ENCODE measurements at regions not wholly inside any gene's neighbourhood (a gene's known extent, or its start where the extent isn't known, plus 50 kb on each side); places are given as distances from the start of the nearest gene placed in this dataset.

DNA sequence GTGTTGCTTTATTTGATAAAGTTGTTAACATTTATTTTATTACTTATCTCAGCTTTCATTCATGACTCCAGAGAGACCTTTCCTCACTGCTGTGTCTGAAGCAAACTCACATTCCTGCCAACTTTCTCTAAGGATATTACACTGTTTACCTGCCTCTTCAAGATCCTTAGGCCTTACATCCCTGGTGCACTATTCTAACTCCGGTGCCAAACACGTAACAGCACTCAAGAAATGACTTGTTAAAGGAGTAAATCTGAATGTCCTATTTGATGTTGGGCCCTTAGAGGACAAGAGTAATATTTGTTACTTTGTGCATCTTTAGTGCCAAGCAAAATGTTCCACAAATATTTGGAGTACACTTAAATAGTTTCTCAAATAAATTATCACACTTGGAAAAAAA, 324.1 kb upstream of the FLRT2 start:
- no peak overlapping the region for H3K4me3 ChIP-seq (ENCODE audit: low read depth, low read length)
- H3K4me1 ChIP-seq (ENCODE audit: control insufficient read depth, insufficient read depth, low read length), result no peaks in the 10 kb centered on the region
- H3K27ac ChIP-seq (ENCODE audit: extremely low read depth, low read depth, low read length), result no peak overlapping the region
- TF ChIP-seq ZNF175 (tag by site-specific recombination; IDR thresholded peaks at IDR 0.05), result no peak
- TF ChIP-seq ZNF133 (tag by site-specific recombination; IDR thresholded peaks at IDR 0.05), result no peak
- no peak for TF ChIP-seq SETDB1 (IDR thresholded peaks at IDR 0.05; ENCODE audit: insufficient read length, low read length)
- no peak for TF ChIP-seq MYNN (tag by site-specific recombination; IDR thresholded peaks at IDR 0.05; ENCODE audit: borderline replicate concordance)
- no peak for TF ChIP-seq SALL2 (tag by site-specific recombination; IDR thresholded peaks at IDR 0.05; ENCODE audit: borderline replicate concordance)
- no peak for TF ChIP-seq ZNF138 (tag by site-specific recombination; IDR thresholded peaks at IDR 0.05; ENCODE audit: borderline replicate concordance)
- no peak for TF ChIP-seq ZNF274 (IDR thresholded peaks at IDR 0.05; ENCODE audit: low read length)
- no peak for TF ChIP-seq ZNF274 (tag by site-specific recombination; IDR thresholded peaks at IDR 0.05; ENCODE audit: borderline replicate concordance)
- TF ChIP-seq ZFP41 (tag by site-specific recombination; IDR thresholded peaks at IDR 0.05; ENCODE audit: borderline replicate concordance), result no peak
- no peak for TF ChIP-seq ZNF221 (tag by site-specific recombination; IDR thresholded peaks at IDR 0.05; ENCODE audit: borderline replicate concordance)
- TF ChIP-seq, protein P1, sequence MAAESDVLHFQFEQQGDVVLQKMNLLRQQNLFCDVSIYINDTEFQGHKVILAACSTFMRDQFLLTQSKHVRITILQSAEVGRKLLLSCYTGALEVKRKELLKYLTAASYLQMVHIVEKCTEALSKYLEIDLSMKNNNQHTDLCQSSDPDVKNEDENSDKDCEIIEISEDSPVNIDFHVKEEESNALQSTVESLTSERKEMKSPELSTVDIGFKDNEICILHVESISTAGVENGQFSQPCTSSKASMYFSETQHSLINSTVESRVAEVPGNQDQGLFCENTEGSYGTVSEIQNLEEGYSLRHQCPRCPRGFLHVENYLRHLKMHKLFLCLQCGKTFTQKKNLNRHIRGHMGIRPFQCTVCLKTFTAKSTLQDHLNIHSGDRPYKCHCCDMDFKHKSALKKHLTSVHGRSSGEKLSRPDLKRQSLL (tag by site-specific recombination; IDR thresholded peaks at IDR 0.05), result no peak
- no peak for TF ChIP-seq WT1 (tag by site-specific recombination; IDR thresholded peaks at IDR 0.05)
- TF ChIP-seq ZNF391 (tag by site-specific recombination; IDR thresholded peaks at IDR 0.05; ENCODE audit: borderline replicate concordance, low read depth), result no peak
- no peak for TF ChIP-seq ZNF514 (tag by site-specific recombination; IDR thresholded peaks at IDR 0.05)
- no peak for TF ChIP-seq MZF1 (tag by site-specific recombination; IDR thresholded peaks at IDR 0.05; ENCODE audit: borderline replicate concordance)
- TF ChIP-seq, protein P2, sequence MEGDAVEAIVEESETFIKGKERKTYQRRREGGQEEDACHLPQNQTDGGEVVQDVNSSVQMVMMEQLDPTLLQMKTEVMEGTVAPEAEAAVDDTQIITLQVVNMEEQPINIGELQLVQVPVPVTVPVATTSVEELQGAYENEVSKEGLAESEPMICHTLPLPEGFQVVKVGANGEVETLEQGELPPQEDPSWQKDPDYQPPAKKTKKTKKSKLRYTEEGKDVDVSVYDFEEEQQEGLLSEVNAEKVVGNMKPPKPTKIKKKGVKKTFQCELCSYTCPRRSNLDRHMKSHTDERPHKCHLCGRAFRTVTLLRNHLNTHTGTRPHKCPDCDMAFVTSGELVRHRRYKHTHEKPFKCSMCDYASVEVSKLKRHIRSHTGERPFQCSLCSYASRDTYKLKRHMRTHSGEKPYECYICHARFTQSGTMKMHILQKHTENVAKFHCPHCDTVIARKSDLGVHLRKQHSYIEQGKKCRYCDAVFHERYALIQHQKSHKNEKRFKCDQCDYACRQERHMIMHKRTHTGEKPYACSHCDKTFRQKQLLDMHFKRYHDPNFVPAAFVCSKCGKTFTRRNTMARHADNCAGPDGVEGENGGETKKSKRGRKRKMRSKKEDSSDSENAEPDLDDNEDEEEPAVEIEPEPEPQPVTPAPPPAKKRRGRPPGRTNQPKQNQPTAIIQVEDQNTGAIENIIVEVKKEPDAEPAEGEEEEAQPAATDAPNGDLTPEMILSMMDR (tag by site-specific recombination; IDR thresholded peaks at IDR 0.05), result no peak
- POLR2A ChIA-PET, result no interaction called here
- H3K9me3 ChIP-seq (ENCODE audit: control insufficient read depth, insufficient read depth, low read depth, low read length), result no peaks in the 10 kb centered on the region
- H3K36me3 ChIP-seq (ENCODE audit: control insufficient read depth in 2 of 2, insufficient read depth in 1 of 2, low read length in 2 of 2), result no peaks in the 10 kb centered on the region
- CTCF ChIA-PET, result no interaction called here

DNA sequence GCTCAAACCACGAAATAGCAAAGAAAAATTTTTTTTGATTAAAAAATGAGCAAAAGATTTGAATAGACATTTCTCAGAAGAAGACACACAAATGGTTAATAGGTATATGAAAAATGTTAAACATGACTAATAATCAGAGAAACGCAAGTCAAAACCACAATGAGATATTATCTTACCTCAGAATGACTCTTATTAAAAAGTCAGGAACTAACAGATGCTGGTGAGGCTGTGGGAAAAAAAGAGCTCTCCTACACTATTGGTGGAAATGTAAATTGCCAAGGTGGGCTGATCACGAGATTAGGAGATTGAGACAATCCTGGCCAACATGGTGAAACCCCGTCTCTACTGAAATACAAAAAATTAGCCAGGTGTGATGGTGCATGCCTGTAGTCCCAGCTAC, 315.5 kb upstream of the FLRT2 start:
- Histone ChIP-seq H3K4me1 (ENCODE audit: control insufficient read depth, insufficient read depth, low read length) (peaks cover 3% of the 10 kb centered on the region; the same call in 1 of the 2 replicates), H3K4me3 (ENCODE audit: low read depth, low read length) (no peak overlapping the region), H3K27ac (ENCODE audit: extremely low read depth, low read depth, low read length) (no peak overlapping the region), H3K9me3 (ENCODE audit: control insufficient read depth, insufficient read depth, low read depth, low read length) (no peaks in the 10 kb centered on the region), H3K36me3 (ENCODE audit: control insufficient read depth in 2 of 2, insufficient read depth in 1 of 2, low read length in 2 of 2) (no peaks in the 10 kb centered on the region)
- CTCF ChIA-PET, result interaction anchor here (0.6 kb wide), 1 partner anchor 313 kb away, joined by 3 read pairs; no protein-coding TSS in a partner anchor
- TF ChIP-seq ZNF433 (tag by site-specific recombination; IDR thresholded peaks at IDR 0.05; ENCODE audit: low read depth) (no peak), KLF16 (tag by site-specific recombination; IDR thresholded peaks at IDR 0.05) (no peak), ZEB2 (tag by site-specific recombination; IDR thresholded peaks at IDR 0.05) (no peak), WT1 (tag by site-specific recombination; IDR thresholded peaks at IDR 0.05) (no peak), ZNF302 (tag by site-specific recombination; IDR thresholded peaks at IDR 0.05; ENCODE audit: low read depth) (no peak), ZNF211 (tag by site-specific recombination; IDR thresholded peaks at IDR 0.05; ENCODE audit: low read depth) (no peak), ZNF274 (IDR thresholded peaks at IDR 0.05; ENCODE audit: low read length) (no peak), ZNF274 (tag by site-specific recombination; IDR thresholded peaks at IDR 0.05; ENCODE audit: borderline replicate concordance) (no peak), ZNF239 (tag by site-specific recombination; IDR thresholded peaks at IDR 0.05) (no peak), ZNF501 (tag by site-specific recombination; IDR thresholded peaks at IDR 0.05) (no peak)
- TF ChIP-seq, protein P3, sequence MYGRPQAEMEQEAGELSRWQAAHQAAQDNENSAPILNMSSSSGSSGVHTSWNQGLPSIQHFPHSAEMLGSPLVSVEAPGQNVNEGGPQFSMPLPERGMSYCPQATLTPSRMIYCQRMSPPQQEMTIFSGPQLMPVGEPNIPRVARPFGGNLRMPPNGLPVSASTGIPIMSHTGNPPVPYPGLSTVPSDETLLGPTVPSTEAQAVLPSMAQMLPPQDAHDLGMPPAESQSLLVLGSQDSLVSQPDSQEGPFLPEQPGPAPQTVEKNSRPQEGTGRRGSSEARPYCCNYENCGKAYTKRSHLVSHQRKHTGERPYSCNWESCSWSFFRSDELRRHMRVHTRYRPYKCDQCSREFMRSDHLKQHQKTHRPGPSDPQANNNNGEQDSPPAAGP (tag by site-specific recombination; IDR thresholded peaks at IDR 0.05), result no peak
- TF ChIP-seq, protein P4, sequence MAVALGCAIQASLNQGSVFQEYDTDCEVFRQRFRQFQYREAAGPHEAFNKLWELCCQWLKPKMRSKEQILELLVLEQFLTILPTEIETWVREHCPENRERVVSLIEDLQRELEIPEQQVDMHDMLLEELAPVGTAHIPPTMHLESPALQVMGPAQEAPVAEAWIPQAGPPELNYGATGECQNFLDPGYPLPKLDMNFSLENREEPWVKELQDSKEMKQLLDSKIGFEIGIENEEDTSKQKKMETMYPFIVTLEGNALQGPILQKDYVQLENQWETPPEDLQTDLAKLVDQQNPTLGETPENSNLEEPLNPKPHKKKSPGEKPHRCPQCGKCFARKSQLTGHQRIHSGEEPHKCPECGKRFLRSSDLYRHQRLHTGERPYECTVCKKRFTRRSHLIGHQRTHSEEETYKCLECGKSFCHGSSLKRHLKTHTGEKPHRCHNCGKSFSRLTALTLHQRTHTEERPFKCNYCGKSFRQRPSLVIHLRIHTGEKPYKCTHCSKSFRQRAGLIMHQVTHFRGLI (tag by site-specific recombination; IDR thresholded peaks at IDR 0.05), result no peak
- TF ChIP-seq, protein P5, sequence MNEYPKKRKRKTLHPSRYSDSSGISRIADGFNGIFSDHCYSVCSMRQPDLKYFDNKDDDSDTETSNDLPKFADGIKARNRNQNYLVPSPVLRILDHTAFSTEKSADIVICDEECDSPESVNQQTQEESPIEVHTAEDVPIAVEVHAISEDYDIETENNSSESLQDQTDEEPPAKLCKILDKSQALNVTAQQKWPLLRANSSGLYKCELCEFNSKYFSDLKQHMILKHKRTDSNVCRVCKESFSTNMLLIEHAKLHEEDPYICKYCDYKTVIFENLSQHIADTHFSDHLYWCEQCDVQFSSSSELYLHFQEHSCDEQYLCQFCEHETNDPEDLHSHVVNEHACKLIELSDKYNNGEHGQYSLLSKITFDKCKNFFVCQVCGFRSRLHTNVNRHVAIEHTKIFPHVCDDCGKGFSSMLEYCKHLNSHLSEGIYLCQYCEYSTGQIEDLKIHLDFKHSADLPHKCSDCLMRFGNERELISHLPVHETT (tag by site-specific recombination; IDR thresholded peaks at IDR 0.05), result no peak
- TF ChIP-seq, protein P6, sequence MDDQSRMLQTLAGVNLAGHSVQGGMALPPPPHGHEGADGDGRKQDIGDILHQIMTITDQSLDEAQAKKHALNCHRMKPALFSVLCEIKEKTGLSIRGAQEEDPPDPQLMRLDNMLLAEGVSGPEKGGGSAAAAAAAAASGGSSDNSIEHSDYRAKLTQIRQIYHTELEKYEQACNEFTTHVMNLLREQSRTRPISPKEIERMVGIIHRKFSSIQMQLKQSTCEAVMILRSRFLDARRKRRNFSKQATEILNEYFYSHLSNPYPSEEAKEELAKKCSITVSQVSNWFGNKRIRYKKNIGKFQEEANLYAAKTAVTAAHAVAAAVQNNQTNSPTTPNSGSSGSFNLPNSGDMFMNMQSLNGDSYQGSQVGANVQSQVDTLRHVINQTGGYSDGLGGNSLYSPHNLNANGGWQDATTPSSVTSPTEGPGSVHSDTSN (CRISPR knock-in tag; IDR thresholded peaks at IDR 0.05), result no peak
- POLR2A ChIA-PET, result no interaction called here
